ENCODE measurements at regions not wholly inside any gene's neighbourhood (a gene's known extent, or its start where the extent isn't known, plus 50 kb on each side); places are given as distances from the start of the nearest gene placed in this dataset.

DNA sequence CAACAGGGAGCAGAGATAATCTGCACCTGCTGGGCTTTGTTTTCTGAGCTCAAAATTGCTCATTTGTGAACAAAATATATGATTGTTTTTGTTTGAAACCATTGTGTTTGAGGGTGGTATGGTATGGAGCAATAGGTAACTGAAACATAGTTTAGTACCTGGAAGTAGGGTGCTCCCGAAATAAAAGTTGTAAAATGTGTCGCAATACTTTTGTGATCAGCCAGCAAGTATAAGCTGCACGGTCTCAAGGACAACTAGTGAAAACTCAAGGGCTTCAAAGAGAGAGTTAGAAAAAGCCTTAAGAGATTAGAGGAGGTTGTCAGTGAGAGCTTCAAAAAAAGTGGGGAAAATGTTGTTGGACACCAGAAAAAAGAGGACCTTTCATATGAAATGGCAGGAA lies 579.8 kb upstream of the POU3F2 start:
- TF ChIP-seq, protein P1, sequence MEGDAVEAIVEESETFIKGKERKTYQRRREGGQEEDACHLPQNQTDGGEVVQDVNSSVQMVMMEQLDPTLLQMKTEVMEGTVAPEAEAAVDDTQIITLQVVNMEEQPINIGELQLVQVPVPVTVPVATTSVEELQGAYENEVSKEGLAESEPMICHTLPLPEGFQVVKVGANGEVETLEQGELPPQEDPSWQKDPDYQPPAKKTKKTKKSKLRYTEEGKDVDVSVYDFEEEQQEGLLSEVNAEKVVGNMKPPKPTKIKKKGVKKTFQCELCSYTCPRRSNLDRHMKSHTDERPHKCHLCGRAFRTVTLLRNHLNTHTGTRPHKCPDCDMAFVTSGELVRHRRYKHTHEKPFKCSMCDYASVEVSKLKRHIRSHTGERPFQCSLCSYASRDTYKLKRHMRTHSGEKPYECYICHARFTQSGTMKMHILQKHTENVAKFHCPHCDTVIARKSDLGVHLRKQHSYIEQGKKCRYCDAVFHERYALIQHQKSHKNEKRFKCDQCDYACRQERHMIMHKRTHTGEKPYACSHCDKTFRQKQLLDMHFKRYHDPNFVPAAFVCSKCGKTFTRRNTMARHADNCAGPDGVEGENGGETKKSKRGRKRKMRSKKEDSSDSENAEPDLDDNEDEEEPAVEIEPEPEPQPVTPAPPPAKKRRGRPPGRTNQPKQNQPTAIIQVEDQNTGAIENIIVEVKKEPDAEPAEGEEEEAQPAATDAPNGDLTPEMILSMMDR (IDR thresholded peaks at IDR 0.05; ENCODE audit: low read length, missing control alignments) = no peak
- H3K4me3 ChIP-seq (replicated peaks; ENCODE audit: low read depth, low read length) = no peak overlapping the region
- DNase-seq (ENCODE audit: low read depth) = no peak

DNA sequence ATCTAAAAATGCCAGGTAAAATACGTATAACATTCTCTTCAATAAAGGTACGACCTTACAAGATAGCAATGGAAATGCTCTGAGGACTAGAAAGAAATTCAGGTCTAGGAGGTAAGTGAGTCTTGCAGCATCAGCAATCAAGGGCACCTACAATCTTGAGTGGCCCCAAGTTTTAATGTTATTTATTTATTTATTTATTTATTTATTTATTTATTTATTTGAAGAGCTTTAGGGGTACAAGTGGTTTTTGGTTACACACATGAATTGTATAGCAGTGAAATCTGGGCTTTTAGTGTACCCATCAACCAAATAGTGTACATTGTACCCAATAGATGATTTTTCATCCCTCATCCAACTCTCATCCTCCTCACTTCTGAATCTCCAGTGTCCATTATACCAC lies 574.0 kb upstream of the POU3F2 start:
- TF ChIP-seq, protein P1 (IDR thresholded peaks at IDR 0.05; ENCODE audit: low read length, missing control alignments) = no peak
- no peak for DNase-seq (ENCODE audit: low read depth)
- H3K4me3 ChIP-seq (replicated peaks; ENCODE audit: low read depth, low read length) = no peak overlapping the region

DNA sequence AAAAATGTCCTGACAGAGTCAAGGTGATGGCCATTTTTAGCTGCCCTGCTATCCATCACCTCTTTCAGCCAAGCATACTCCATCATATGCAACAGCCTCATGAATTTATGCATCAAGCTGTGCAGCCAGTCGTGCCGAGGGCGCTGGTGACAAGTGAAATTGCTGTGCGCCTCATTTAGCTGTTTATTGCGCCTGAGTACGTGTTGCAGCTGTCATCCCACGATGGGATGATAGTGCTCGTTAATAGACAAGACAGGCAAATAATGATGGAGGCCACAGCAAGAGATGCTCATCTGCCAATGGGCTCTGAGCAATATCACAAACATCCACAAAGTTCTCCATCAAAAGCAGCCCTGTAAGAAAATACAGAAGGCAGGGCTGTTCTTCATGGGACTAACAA lies 562.3 kb upstream of the POU3F2 start:
- H3K4me3 ChIP-seq (replicated peaks; ENCODE audit: low read depth, low read length) = no peak overlapping the region
- TF ChIP-seq, protein P1 (IDR thresholded peaks at IDR 0.05; ENCODE audit: low read length, missing control alignments) = no peak
- DNase-seq (ENCODE audit: low read depth) = no peak

DNA sequence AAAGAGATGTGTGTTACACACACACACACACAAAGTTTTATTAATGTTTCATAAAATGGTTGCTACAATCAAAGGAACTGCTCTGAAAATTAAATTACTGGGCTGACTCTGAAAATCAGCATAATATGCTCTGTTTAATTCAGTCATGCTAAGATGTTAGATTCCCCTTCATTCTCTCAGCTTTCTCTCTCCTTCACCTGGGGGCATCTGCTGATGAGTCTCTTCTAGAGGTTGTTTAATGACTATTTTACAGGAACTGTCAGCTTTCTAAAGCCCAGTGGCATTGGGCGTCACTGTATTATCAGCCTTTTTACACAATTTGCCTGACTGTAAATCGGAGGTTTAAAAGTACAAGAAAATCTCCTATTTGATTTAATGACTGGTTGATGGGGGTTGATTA lies 559.7 kb upstream of the POU3F2 start:
- no peak overlapping the region for H3K4me3 ChIP-seq (replicated peaks; ENCODE audit: low read depth, low read length)
- no peak for DNase-seq (ENCODE audit: low read depth)
- TF ChIP-seq, protein P1 (IDR thresholded peaks at IDR 0.05; ENCODE audit: low read length, missing control alignments) = no peak

DNA sequence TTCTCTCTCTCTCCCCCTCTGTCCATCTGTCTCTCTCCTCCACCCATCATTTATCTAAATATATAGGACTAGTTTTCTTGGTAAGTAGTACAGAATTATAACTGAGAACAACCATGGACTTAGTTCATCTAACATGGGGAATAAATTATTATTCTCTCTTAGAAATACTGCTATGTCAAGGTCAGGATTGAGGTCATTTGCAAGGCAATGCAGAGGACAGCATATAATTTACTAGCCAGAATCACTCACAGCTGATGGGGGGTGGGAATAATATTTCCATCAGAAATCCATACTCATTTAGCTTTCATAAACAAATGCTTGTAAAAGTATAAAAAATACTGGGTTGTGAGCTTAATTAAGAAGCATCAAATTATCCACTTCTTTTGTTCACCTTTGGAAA lies 553.9 kb upstream of the POU3F2 start:
- DNase-seq (ENCODE audit: low read depth) = no peak
- no peak overlapping the region for H3K4me3 ChIP-seq (replicated peaks; ENCODE audit: low read depth, low read length)
- TF ChIP-seq, protein P1 (IDR thresholded peaks at IDR 0.05; ENCODE audit: low read length, missing control alignments) = no peak

DNA sequence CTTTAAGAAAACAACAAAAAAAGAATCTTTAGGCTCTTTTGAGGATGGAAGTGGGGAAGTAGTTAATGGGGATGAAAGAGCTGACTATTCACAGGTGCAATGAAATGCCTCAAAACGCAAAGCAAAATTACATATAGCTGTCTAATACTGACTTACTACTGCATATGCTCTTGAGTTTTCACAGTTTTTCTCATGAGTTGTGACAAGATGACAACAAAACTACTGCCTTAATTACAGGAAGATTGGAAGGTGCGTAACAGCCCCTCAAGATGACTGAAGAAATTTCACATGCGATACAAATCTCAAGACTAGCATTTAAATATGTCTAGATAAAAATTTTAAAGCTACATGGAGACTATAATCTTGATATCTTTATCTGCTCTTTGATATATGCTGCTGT lies 547.8 kb upstream of the POU3F2 start:
- TF ChIP-seq, protein P1 (IDR thresholded peaks at IDR 0.05; ENCODE audit: low read length, missing control alignments) = no peak
- DNase-seq (ENCODE audit: low read depth) = no peak
- no peak overlapping the region for H3K4me3 ChIP-seq (replicated peaks; ENCODE audit: low read depth, low read length)

DNA sequence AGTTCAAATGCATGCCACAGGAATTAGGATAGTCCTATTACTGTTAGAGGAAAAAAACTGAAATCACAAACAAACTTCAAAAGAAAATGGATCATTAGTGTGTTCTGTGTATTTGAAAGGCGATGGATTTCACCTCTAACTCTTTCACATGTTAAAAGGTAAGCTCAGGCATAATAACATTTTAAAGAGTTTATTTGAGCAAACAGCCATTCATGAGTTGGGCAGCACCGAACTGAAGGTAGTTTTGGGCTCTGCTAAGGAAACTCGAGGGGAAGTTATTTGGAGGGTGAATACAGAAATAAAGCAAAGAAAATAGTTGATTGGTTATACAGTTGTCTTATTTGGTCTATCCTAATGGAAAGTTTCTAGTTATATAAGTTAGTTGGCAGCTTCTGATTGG lies 546.5 kb upstream of the POU3F2 start:
- no peak for DNase-seq (ENCODE audit: low read depth)
- TF ChIP-seq, protein P1 (IDR thresholded peaks at IDR 0.05; ENCODE audit: low read length, missing control alignments) = no peak
- H3K4me3 ChIP-seq (replicated peaks; ENCODE audit: low read depth, low read length) = no peak overlapping the region
